Osteoblast (primary cell): ENCODE measurements at regions not wholly inside any gene's neighbourhood (a gene's known extent, or its start where the extent isn't known, plus 50 kb on each side); places are given as distances from the start of the nearest gene placed in this dataset.
"Not testable (repeated sequence)": the region's sequence is repeated elsewhere in the genome, so short reads cannot be mapped to it uniquely, and the experiment has no call there.

ENCODE experiments used
- DNase-seq: peaks from one replicate; pipeline ENCODE4 v3.0.0; 2011; ENCODE audit warnings: low spot score, mixed read lengths; ENCODE audit not compliant: insufficient read length; ENCODE audit errors: missing footprints
- H2AFZ ChIP-seq: 2 replicates; pipeline ENCODE4 v1.6.0; 2011; ENCODE audit warnings: mild to moderate bottlenecking, low read length
- H3K27ac ChIP-seq: 2 replicates; pipeline ENCODE4 v1.5.1; 2011; ENCODE audit warnings: mild to moderate bottlenecking, low read depth, low read length, moderate library complexity
- H3K27me3 ChIP-seq: 2 replicates; pipeline ENCODE4 v1.6.0; 2012; ENCODE audit warnings: mild to moderate bottlenecking, control low read depth, inconsistent platforms, low read length, moderate library complexity; ENCODE audit not compliant: insufficient read depth
- H3K36me3 ChIP-seq: 2 replicates; pipeline ENCODE4 v1.5.1; 2011; ENCODE audit warnings: mild to moderate bottlenecking, low read length, control low read depth, moderate library complexity; ENCODE audit not compliant: insufficient read depth
- H3K4me1 ChIP-seq: 2 replicates; pipeline ENCODE4 v1.5.1; 2011; ENCODE audit warnings: mild to moderate bottlenecking, low read length, control low read depth, moderate library complexity; ENCODE audit not compliant: insufficient read depth
- H3K4me2 ChIP-seq: 2 replicates; pipeline ENCODE4 v1.6.0; 2011; ENCODE audit warnings: mild to moderate bottlenecking, low read length; ENCODE audit not compliant: insufficient read depth
- H3K4me3 ChIP-seq: fragments of 200-600 bp; sonication (generic); 3 replicates; pipeline ENCODE4 v1.5.1; 2012; ENCODE audit warnings: mild to moderate bottlenecking, low read length, inconsistent platforms; ENCODE audit not compliant: insufficient read depth
- H3K79me2 ChIP-seq: 2 replicates; pipeline ENCODE4 v1.6.0; 2012; ENCODE audit warnings: mild to moderate bottlenecking, low read length, control low read depth, inconsistent platforms; ENCODE audit not compliant: insufficient read depth
- H3K9me3 ChIP-seq: 2 replicates; pipeline ENCODE4 v1.5.1; 2011; ENCODE audit warnings: low read depth, low read length, control low read depth
- H4K20me1 ChIP-seq: 2 replicates; pipeline ENCODE4 v1.6.0; 2012; ENCODE audit warnings: mild to moderate bottlenecking, low read length, control low read depth; ENCODE audit not compliant: insufficient read depth
- CTCF ChIP-seq: IDR thresholded peaks from 2 replicates; pipeline ENCODE4 v1.5.1; 2011; ENCODE audit warnings: mild to moderate bottlenecking, low read depth, low read length, moderate library complexity; ENCODE audit errors: extremely low read depth

GRCh38 chr4:137408527-137409177 is 123.6 kb downstream of the PCDH18 start:
- no peaks in the 10 kb centered on the region for H3K36me3 ChIP-seq
- no peaks in the 10 kb centered on the region for H3K27me3 ChIP-seq
- no peak overlapping the region for H3K4me2 ChIP-seq
- H4K20me1 ChIP-seq: no peaks in the 10 kb centered on the region
- no peak for TF ChIP-seq CTCF
- no peak overlapping the region for H3K4me3 ChIP-seq
- no peaks in the 10 kb centered on the region for H3K79me2 ChIP-seq
- DNase-seq: no peak
- no peaks in the 10 kb centered on the region for H3K4me1 ChIP-seq
- no peaks in the 10 kb centered on the region for H3K9me3 ChIP-seq
- H2AFZ ChIP-seq: no peak overlapping the region
- no peak overlapping the region for H3K27ac ChIP-seq

GRCh38 chr4:137405833-137406232 is 126.5 kb downstream of the PCDH18 start:
- not testable (repeated sequence) for DNase-seq, H3K4me2 ChIP-seq, H3K79me2 ChIP-seq, H3K36me3 ChIP-seq, H2AFZ ChIP-seq, H4K20me1 ChIP-seq, H3K27me3 ChIP-seq, H3K9me3 ChIP-seq, H3K4me1 ChIP-seq, H3K27ac ChIP-seq, H3K4me3 ChIP-seq

GRCh38 chr4:137394018-137394417 is 138.3 kb downstream of the PCDH18 start:
- no peak for DNase-seq
- no peak overlapping the region for H3K4me3 ChIP-seq
- H3K27me3 ChIP-seq: no peaks in the 10 kb centered on the region

GRCh38 chr4:137393044-137393443 is 139.2 kb downstream of the PCDH18 start:
- Histone ChIP-seq H2AFZ (no peak overlapping the region), H3K27me3 (no peaks in the 10 kb centered on the region), H3K4me3 (no peak overlapping the region), H4K20me1 (no peaks in the 10 kb centered on the region), H3K4me2 (no peak overlapping the region), H3K4me1 (peaks cover 2% of the 10 kb centered on the region), H3K9me3 (no peaks in the 10 kb centered on the region), H3K27ac (no peak overlapping the region), H3K79me2 (no peaks in the 10 kb centered on the region), H3K36me3 (no peaks in the 10 kb centered on the region)
- no peak for TF ChIP-seq CTCF
- no peak for DNase-seq

More at GRCh38 chr4:137394018-137394417, 138.3 kb downstream of the PCDH18 start:
- no peaks in the 10 kb centered on the region for H3K4me1 ChIP-seq
- no peaks in the 10 kb centered on the region for H4K20me1 ChIP-seq
- H3K36me3 ChIP-seq: no peaks in the 10 kb centered on the region
- TF ChIP-seq CTCF: no peak
- H2AFZ ChIP-seq: peak overlapping the region; percentile 15
- H3K4me2 ChIP-seq: no peak overlapping the region
- H3K79me2 ChIP-seq: no peaks in the 10 kb centered on the region
- H3K9me3 ChIP-seq: no peaks in the 10 kb centered on the region
- H3K27ac ChIP-seq: no peak overlapping the region
